HG02798 (cell line): ENCODE measurements at regions not wholly inside any gene's neighbourhood (a gene's known extent, or its start where the extent isn't known, plus 50 kb on each side); places are given as distances from the start of the nearest gene placed in this dataset.

Experiments used
- ATAC-seq: cut with Tn5 transposase; IDR thresholded peaks from one replicate; pipeline ENCODE4 v1.9.1; 2021; ENCODE audit warnings: mild to moderate bottlenecking; ENCODE audit not compliant: unreplicated experiment, poor library complexity

GRCh38 chr12:115140981-115141655 lies 457.1 kb upstream of the TBX3 start:
- no peak for ATAC-seq

- ATAC-seq, result no peak
Observed at GRCh38 chr12:115137812-115138521, 454.0 kb upstream of the TBX3 start.

GRCh38 chr12:115135800-115136211 lies 451.8 kb upstream of the TBX3 start:
- no peak for ATAC-seq

GRCh38 chr12:115134298-115134697 lies 450.3 kb upstream of the TBX3 start:
- ATAC-seq, result no peak

- no peak for ATAC-seq
Observed at GRCh38 chr12:115132905-115133304, 448.9 kb upstream of the TBX3 start.

- ATAC-seq, result no peak
Observed at GRCh38 chr12:115132145-115132544, 448.2 kb upstream of the TBX3 start.

- no peak for ATAC-seq
Observed at GRCh38 chr12:115129727-115130126, 445.8 kb upstream of the TBX3 start.

- no peak for ATAC-seq
Observed at GRCh38 chr12:115121053-115121452, 437.1 kb upstream of the TBX3 start.

GRCh38 chr12:115118177-115118724 lies 434.3 kb upstream of the TBX3 start:
- no peak for ATAC-seq

GRCh38 chr12:115114140-115114539 lies 430.2 kb upstream of the TBX3 start:
- no peak for ATAC-seq

GRCh38 chr12:115109863-115110262 lies 425.9 kb upstream of the TBX3 start:
- no peak for ATAC-seq

- ATAC-seq, result no peak
Observed at GRCh38 chr12:115108129-115109100, 424.4 kb upstream of the TBX3 start.

GRCh38 chr12:115103884-115104883 lies 420.2 kb upstream of the TBX3 start:
- no peak for ATAC-seq

- ATAC-seq, result no peak
Observed at GRCh38 chr12:115102450-115102849, 418.5 kb upstream of the TBX3 start.

- ATAC-seq, result no peak
Observed at GRCh38 chr12:115101520-115101919, 417.5 kb upstream of the TBX3 start.

- no peak for ATAC-seq
Observed at GRCh38 chr12:115097416-115097815, 413.4 kb upstream of the TBX3 start.

GRCh38 chr12:115096588-115097397 lies 412.8 kb upstream of the TBX3 start:
- no peak for ATAC-seq

- no peak for ATAC-seq
Observed at GRCh38 chr12:115095073-115095748, 411.2 kb upstream of the TBX3 start.
